Neural progenitor cell (in vitro differentiated cells): ENCODE measurements at regions not wholly inside any gene's neighbourhood (a gene's known extent, or its start where the extent isn't known, plus 50 kb on each side); places are given as distances from the start of the nearest gene placed in this dataset.

Experiments
- EZH2 ChIP-seq: fragments of 200-600 bp; sonication (generic); IDR thresholded peaks from 2 replicates; pipeline ENCODE4 v1.6.1; 2017; ENCODE audit warnings: antibody characterized with exemption, mild to moderate bottlenecking, moderate library complexity
- TF ChIP-seq, protein P1 (sequence below): fragments of 200-600 bp; sonication (generic); IDR thresholded peaks from 2 replicates; pipeline ENCODE4 v1.5.1; 2017; ENCODE audit warnings: antibody characterized with exemption, mild to moderate bottlenecking

DNA sequence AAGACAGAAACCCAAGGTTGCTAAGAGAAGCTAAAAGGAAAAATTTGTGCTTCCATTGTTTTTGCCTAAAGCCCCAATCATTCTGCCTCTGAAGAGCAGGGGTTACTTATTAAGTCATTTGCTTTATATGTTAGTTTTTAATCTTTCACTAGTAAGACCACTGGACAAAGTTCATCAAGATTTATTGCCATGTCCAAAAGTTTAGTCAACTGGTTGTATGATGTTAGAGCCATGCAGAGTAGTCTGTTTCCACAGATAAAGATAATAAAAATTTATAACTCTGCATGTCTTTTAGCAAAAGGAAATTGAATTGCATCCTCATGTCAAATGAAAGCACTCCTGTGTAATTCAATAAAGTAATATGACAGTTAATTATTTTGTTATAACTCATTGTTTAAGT lies 75.8 kb upstream of the PRKG2 start:
- no peak for TF ChIP-seq EZH2
- TF ChIP-seq, protein P1, sequence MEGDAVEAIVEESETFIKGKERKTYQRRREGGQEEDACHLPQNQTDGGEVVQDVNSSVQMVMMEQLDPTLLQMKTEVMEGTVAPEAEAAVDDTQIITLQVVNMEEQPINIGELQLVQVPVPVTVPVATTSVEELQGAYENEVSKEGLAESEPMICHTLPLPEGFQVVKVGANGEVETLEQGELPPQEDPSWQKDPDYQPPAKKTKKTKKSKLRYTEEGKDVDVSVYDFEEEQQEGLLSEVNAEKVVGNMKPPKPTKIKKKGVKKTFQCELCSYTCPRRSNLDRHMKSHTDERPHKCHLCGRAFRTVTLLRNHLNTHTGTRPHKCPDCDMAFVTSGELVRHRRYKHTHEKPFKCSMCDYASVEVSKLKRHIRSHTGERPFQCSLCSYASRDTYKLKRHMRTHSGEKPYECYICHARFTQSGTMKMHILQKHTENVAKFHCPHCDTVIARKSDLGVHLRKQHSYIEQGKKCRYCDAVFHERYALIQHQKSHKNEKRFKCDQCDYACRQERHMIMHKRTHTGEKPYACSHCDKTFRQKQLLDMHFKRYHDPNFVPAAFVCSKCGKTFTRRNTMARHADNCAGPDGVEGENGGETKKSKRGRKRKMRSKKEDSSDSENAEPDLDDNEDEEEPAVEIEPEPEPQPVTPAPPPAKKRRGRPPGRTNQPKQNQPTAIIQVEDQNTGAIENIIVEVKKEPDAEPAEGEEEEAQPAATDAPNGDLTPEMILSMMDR: no peak
